ENCODE measurements at regions not wholly inside any gene's neighbourhood (a gene's known extent, or its start where the extent isn't known, plus 50 kb on each side); places are given as distances from the start of the nearest gene placed in this dataset.

GRCh38 chr18:68467329-68467728 lies 247.6 kb downstream of the TMX3 start:
- TF ChIP-seq, protein P1, sequence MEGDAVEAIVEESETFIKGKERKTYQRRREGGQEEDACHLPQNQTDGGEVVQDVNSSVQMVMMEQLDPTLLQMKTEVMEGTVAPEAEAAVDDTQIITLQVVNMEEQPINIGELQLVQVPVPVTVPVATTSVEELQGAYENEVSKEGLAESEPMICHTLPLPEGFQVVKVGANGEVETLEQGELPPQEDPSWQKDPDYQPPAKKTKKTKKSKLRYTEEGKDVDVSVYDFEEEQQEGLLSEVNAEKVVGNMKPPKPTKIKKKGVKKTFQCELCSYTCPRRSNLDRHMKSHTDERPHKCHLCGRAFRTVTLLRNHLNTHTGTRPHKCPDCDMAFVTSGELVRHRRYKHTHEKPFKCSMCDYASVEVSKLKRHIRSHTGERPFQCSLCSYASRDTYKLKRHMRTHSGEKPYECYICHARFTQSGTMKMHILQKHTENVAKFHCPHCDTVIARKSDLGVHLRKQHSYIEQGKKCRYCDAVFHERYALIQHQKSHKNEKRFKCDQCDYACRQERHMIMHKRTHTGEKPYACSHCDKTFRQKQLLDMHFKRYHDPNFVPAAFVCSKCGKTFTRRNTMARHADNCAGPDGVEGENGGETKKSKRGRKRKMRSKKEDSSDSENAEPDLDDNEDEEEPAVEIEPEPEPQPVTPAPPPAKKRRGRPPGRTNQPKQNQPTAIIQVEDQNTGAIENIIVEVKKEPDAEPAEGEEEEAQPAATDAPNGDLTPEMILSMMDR (IDR thresholded peaks at IDR 0.05; ENCODE audit: low read length) = no peak
- no peak for TF ChIP-seq EZH2 (IDR thresholded peaks at IDR 0.05; ENCODE audit: borderline replicate concordance, low read length)

All from OCI-LY1 (cell line).